HCT116 (cell line): ENCODE measurements at regions not wholly inside any gene's neighbourhood (a gene's known extent, or its start where the extent isn't known, plus 50 kb on each side); places are given as distances from the start of the nearest gene placed in this dataset.

Experiments
- ATAC-seq: fragments of 200-7000 bp; cut with Tn5 transposase; 2 replicates; pipeline ENCODE4 v1.9.1; 2020; ENCODE audit warnings: mild to moderate bottlenecking, moderate library complexity
- BruUV-seq: library from RNA; stranded (reverse); fragments of 400-500 nt; replicated peaks from 2 replicates; lab custom pipeline; 2021; lab: Mats Ljungman, UMichigan
- CTCF ChIA-PET: fragments of 300-600 bp; sonication (Branson Sonifier 250); formaldehyde crosslinking; loops from one replicate; lab custom pipeline; 2021; ENCODE audit warnings: antibody characterized with exemption; lab: Charles Lee
- POLR2A ChIA-PET: fragments of 300-600, 350-600 bp; sonication (Branson Sonifier 250); formaldehyde crosslinking; loops from one replicate; lab custom pipeline; 2021; ENCODE audit warnings: antibody characterized with exemption; lab: Charles Lee
- RAD21 ChIA-PET, 2 experiments: fragments of 300-600 bp; sonication (Branson Sonifier 250); formaldehyde crosslinking; loops; one replicate each; lab custom pipeline; 2023; ENCODE audit warnings: low total read pairs in 2 of 2; ENCODE audit not compliant: uncharacterized antibody in 2 of 2, unreplicated experiment in 2 of 2, low non-redundant PET in 1 of 2; lab: Charles Lee
- DNase-seq: peaks from one replicate; pipeline ENCODE4 v3.0.0-alpha.2; 2010; ENCODE audit warnings: low read depth, low spot score
- H2AFZ ChIP-seq: fragments of 200-600 bp; shearing (Covaris generic), sonication (generic); 2 replicates; pipeline ENCODE4 v1.6.1; 2017; ENCODE audit warnings: low read depth, mixed run types, mixed read lengths, antibody characterized with exemption, low read length; ENCODE audit not compliant: poor library complexity, severe bottlenecking
- H3K27ac ChIP-seq: 2 replicates; pipeline ENCODE4 v1.5.1; 2012; ENCODE audit warnings: low read depth, low read length
- H3K27me3 ChIP-seq: fragments of 200-600 bp; sonication (generic); 2 replicates; pipeline ENCODE4 v1.6.1; 2016; ENCODE audit warnings: mixed run types, low read length, mixed read lengths; ENCODE audit not compliant: insufficient read depth
- H3K36me3 ChIP-seq, 2 experiments: fragments of 200-500 bp in 1 of 2; fragments of 200-600 bp in 1 of 2; sonication (Bioruptor generic) in 1 of 2; sonication (generic) in 1 of 2; 2 replicates each; pipeline versions ENCODE4 v1.5.1 to v1.6.1; 2014 to 2016; ENCODE audit warnings: low read length in 2 of 2, inconsistent platforms in 1 of 2, mixed read lengths in 1 of 2, mixed run types in 1 of 2; ENCODE audit not compliant: insufficient read depth in 2 of 2, control insufficient read depth in 1 of 2
- H3K4me1 ChIP-seq, 2 experiments: fragments of 200-600 bp in 1 of 2; sonication (generic) in 1 of 2; 2 replicates each; pipeline versions ENCODE4 v1.5.1 to v1.6.1; 2012 to 2017; ENCODE audit warnings: low read length in 2 of 2, inconsistent platforms in 1 of 2, mild to moderate bottlenecking in 1 of 2, mixed read lengths in 1 of 2, mixed run types in 1 of 2, moderate library complexity in 1 of 2; ENCODE audit not compliant: insufficient read depth in 2 of 2, control insufficient read depth in 1 of 2
- H3K4me2 ChIP-seq: fragments of 200-600 bp; sonication (generic); 2 replicates; pipeline ENCODE4 v1.6.1; 2017; ENCODE audit warnings: mixed run types, low read length, mixed read lengths
- H3K4me3 ChIP-seq, 2 experiments: fragments of 200-600 bp in 1 of 2; sonication (generic) in 1 of 2; replicated peaks in 1 of 2; 2 replicates each; pipeline ENCODE4 v1.5.1; 2011 to 2016; ENCODE audit warnings: low read length in 2 of 2, control low read depth in 1 of 2, low read depth in 1 of 2, mild to moderate bottlenecking in 1 of 2, mixed read lengths in 1 of 2, mixed run types in 1 of 2
- H3K79me2 ChIP-seq: fragments of 200-600 bp; sonication (generic); 2 replicates; pipeline ENCODE4 v1.6.1; 2017; ENCODE audit warnings: mild to moderate bottlenecking, mixed run types, low read length, moderate library complexity, mixed read lengths; ENCODE audit not compliant: insufficient read depth
- H3K9ac ChIP-seq: fragments of 200-600 bp; sonication (generic); 2 replicates; pipeline ENCODE4 v1.6.1; 2016; ENCODE audit warnings: low read length, mixed read lengths
- H3K9me2 ChIP-seq: fragments of 200-600 bp; sonication (generic), shearing (Covaris generic); 2 replicates; pipeline ENCODE4 v1.6.1; 2017; ENCODE audit warnings: mixed run types, mild to moderate bottlenecking, moderate library complexity; ENCODE audit not compliant: insufficient read depth
- H3K9me3 ChIP-seq, 2 experiments: fragments of 200-500 bp in 1 of 2; fragments of 200-600 bp in 1 of 2; sonication (Bioruptor generic) in 1 of 2; sonication (generic) in 1 of 2; 2 replicates each; pipeline ENCODE4 v1.6.1; 2014 to 2017; ENCODE audit warnings: low read length in 2 of 2, mixed read lengths in 2 of 2, inconsistent platforms in 1 of 2, low read depth in 1 of 2, mild to moderate bottlenecking in 1 of 2, mixed run types in 1 of 2, moderate library complexity in 1 of 2; ENCODE audit not compliant: control insufficient read depth in 1 of 2, insufficient read depth in 1 of 2
- H4K20me1 ChIP-seq: fragments of 200-600 bp; sonication (generic), shearing (Covaris generic); 2 replicates; pipeline ENCODE4 v1.6.1; 2017; ENCODE audit warnings: mixed run types, mild to moderate bottlenecking, moderate library complexity; ENCODE audit not compliant: insufficient read depth
- CBX3 ChIP-seq: IDR thresholded peaks from 2 replicates; pipeline ENCODE4 v1.6.1; 2012; ENCODE audit warnings: low read depth
- ELF1 ChIP-seq: IDR thresholded peaks from 2 replicates; pipeline ENCODE4 v1.6.1; 2012; ENCODE audit warnings: low read depth, borderline replicate concordance
- EZH2 ChIP-seq: fragments of 200-600 bp; sonication (generic); IDR thresholded peaks from 2 replicates; pipeline ENCODE4 v1.6.1; 2017; ENCODE audit warnings: antibody characterized with exemption, mixed run types
- FOSL1 ChIP-seq: IDR thresholded peaks from 2 replicates; pipeline ENCODE4 v1.6.1; 2012; ENCODE audit warnings: low read depth
- RAD21 ChIP-seq: IDR thresholded peaks from 2 replicates; pipeline ENCODE4 v1.6.1; 2012; ENCODE audit warnings: low read depth, mild to moderate bottlenecking
- SIN3A ChIP-seq: IDR thresholded peaks from 2 replicates; pipeline ENCODE4 v1.6.1; 2012; ENCODE audit warnings: low read depth
- SRF ChIP-seq: IDR thresholded peaks from 2 replicates; pipeline ENCODE4 v1.6.1; 2012; ENCODE audit warnings: low read depth
- ZFX ChIP-seq: fragments of 450-650 bp; IDR thresholded peaks from 2 replicates; pipeline ENCODE4 v1.6.1; 2017
- intact Hi-C: fragments of 100-400 bp; cut with micrococcal nuclease; formaldehyde crosslinking; loops from 2 replicates; pipeline ENCODE4 v1.10.0; 2022
- TF ChIP-seq, protein P1 (sequence below): IDR thresholded peaks from 2 replicates; pipeline ENCODE4 v1.6.1; 2012
- TF ChIP-seq, protein P2 (sequence below), 3 experiments: fragments of 200-600 bp in 1 of 3; sonication (generic) in 1 of 3; IDR thresholded peaks in 2 of 3; conservative IDR thresholded peaks in 1 of 3; 2 replicates each; pipeline ENCODE4 v1.5.1; 2012 to 2017; ENCODE audit warnings: low read depth in 2 of 3, low read length in 2 of 3, antibody characterized with exemption in 1 of 3, borderline replicate concordance in 1 of 3, control low read depth in 1 of 3, mild to moderate bottlenecking in 1 of 3, mixed read lengths in 1 of 3, mixed run types in 1 of 3, moderate library complexity in 1 of 3; ENCODE audit not compliant: insufficient read depth in 1 of 3
- TF ChIP-seq, protein P3 (sequence below): IDR thresholded peaks from 2 replicates; pipeline ENCODE4 v1.6.1; 2011; ENCODE audit warnings: mild to moderate bottlenecking, low read length, moderate library complexity; ENCODE audit not compliant: insufficient replicate concordance; ENCODE audit errors: extremely low read depth

DNA sequence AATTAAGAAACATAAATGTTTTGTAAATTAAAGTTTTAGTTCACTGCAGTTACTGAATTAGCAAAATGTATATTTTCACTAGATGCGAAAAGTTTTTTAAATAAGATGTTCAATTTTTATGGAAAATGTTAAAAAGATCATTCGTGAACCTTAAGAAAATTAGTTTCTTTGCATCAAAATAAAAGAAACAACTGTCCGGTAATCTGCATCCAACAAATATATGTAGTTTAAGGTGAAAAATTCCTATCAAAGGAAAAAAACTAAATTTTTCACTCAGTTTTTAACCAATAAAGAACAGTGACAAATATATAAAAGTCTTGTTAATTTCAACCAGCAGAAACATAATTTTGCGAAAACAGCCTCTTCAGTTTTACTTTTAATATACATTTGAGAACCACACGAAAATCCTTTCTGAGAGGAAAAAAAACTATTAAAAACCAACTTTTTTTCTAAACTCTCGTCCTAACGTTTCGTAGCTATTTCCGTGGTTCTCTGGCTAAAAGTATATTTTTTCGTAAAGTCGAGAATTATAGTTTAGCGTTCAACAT, 64.5 kb downstream of the KCNRG start:
- no peak for DNase-seq
- no TSS peak for BruUV-seq
- ChIA-PET POLR2A (interaction anchor here (0.6 to 3.6 kb wide), 3 partner anchors 10 to 288 kb away, joined by 3 to 12 read pairs (median 9); partner anchors contain the start of genes KPNA3 and TRIM13), RAD21 (no interaction called here), CTCF (interaction anchor here (2.5 kb wide), 1 partner anchor 83 kb away, joined by 7 read pairs; the partner anchor contains the start of gene TRIM13)
- TF ChIP-seq SRF (no peak), RAD21 (no peak), ZFX (no peak), ELF1 (no peak), EZH2 (no peak), CBX3 (no peak), FOSL1 (no peak), SIN3A (no peak)
- TF ChIP-seq, protein P1, sequence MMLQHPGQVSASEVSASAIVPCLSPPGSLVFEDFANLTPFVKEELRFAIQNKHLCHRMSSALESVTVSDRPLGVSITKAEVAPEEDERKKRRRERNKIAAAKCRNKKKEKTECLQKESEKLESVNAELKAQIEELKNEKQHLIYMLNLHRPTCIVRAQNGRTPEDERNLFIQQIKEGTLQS = no peak
- TF ChIP-seq, protein P2, sequence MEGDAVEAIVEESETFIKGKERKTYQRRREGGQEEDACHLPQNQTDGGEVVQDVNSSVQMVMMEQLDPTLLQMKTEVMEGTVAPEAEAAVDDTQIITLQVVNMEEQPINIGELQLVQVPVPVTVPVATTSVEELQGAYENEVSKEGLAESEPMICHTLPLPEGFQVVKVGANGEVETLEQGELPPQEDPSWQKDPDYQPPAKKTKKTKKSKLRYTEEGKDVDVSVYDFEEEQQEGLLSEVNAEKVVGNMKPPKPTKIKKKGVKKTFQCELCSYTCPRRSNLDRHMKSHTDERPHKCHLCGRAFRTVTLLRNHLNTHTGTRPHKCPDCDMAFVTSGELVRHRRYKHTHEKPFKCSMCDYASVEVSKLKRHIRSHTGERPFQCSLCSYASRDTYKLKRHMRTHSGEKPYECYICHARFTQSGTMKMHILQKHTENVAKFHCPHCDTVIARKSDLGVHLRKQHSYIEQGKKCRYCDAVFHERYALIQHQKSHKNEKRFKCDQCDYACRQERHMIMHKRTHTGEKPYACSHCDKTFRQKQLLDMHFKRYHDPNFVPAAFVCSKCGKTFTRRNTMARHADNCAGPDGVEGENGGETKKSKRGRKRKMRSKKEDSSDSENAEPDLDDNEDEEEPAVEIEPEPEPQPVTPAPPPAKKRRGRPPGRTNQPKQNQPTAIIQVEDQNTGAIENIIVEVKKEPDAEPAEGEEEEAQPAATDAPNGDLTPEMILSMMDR (IDR thresholded peaks at IDR 0.05 in 2 of 3, conservative IDR thresholded peaks at IDR 0.05 in 1 of 3; ENCODE audit: borderline replicate concordance in 1 of 3, insufficient read depth in 1 of 3, low read depth in 2 of 3, low read length in 2 of 3) = no peak
- TF ChIP-seq, protein P3, sequence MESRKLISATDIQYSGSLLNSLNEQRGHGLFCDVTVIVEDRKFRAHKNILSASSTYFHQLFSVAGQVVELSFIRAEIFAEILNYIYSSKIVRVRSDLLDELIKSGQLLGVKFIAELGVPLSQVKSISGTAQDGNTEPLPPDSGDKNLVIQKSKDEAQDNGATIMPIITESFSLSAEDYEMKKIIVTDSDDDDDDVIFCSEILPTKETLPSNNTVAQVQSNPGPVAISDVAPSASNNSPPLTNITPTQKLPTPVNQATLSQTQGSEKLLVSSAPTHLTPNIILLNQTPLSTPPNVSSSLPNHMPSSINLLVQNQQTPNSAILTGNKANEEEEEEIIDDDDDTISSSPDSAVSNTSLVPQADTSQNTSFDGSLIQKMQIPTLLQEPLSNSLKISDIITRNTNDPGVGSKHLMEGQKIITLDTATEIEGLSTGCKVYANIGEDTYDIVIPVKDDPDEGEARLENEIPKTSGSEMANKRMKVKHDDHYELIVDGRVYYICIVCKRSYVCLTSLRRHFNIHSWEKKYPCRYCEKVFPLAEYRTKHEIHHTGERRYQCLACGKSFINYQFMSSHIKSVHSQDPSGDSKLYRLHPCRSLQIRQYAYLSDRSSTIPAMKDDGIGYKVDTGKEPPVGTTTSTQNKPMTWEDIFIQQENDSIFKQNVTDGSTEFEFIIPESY = no peak
- peak overlapping the region; percentile 85 for H3K9ac ChIP-seq
- intact Hi-C loops = loop anchor here (5.0 kb wide), 2 partner anchors 128 to 168 kb away; no protein-coding TSS in a partner anchor
- H3K9me2 ChIP-seq = no peaks in the 10 kb centered on the region
- ATAC-seq = no peak
- H3K4me1 ChIP-seq = peaks cover 24 to 36% of the 10 kb centered on the region in 2 experiments
- no peaks in the 10 kb centered on the region for H3K27me3 ChIP-seq
- peaks cover 0 to 2% of the 10 kb centered on the region in 2 experiments; a peak in 1 of 4 replicates for H3K36me3 ChIP-seq
- H3K4me3 ChIP-seq = peak overlapping the region; percentile 72 to 90
- peak overlapping the region; percentile 98 for H3K27ac ChIP-seq
- H3K79me2 ChIP-seq = peaks cover 92% of the 10 kb centered on the region
- no peaks in the 10 kb centered on the region for H3K9me3 ChIP-seq
- H3K4me2 ChIP-seq = peak overlapping the region; percentile 85
- H2AFZ ChIP-seq = no peak overlapping the region
- peaks cover 37% of the 10 kb centered on the region; the same call in 1 of the 2 replicates for H4K20me1 ChIP-seq
